SHP77 (cell line): ENCODE measurements at regions not wholly inside any gene's neighbourhood (a gene's known extent, or its start where the extent isn't known, plus 50 kb on each side); places are given as distances from the start of the nearest gene placed in this dataset.
A peak's percentile ranks its signal among the peaks of the same experiment; 100 is the strongest.

Experiments used
- DNase-seq, 2 experiments: peaks; one replicate each; lab custom pipeline; 2025; lab: John Stamatoyannopoulos, UW

- no peak for DNase-seq
Measured at GRCh38 chr5:34533582-34534522, 122.3 kb upstream of the RAI14 start.

GRCh38 chr5:34534523-34535103, 121.5 kb upstream of the RAI14 start:
- DNase-seq = no peak

- DNase-seq = no peak
Measured at GRCh38 chr5:34535433-34535832, 120.7 kb upstream of the RAI14 start.

- DNase-seq = no peak
Measured at GRCh38 chr5:34535944-34536623, 120.0 kb upstream of the RAI14 start.

GRCh38 chr5:34536699-34537098, 119.4 kb upstream of the RAI14 start:
- no peak for DNase-seq

GRCh38 chr5:34538026-34538672, 118.0 kb upstream of the RAI14 start:
- DNase-seq = peak in 1 of 2 experiments; percentile 9

- DNase-seq = no peak
Measured at GRCh38 chr5:34539183-34539582, 116.9 kb upstream of the RAI14 start.

GRCh38 chr5:34541067-34541466, 115.1 kb upstream of the RAI14 start:
- no peak for DNase-seq

- DNase-seq = no peak
Measured at GRCh38 chr5:34542818-34543217, 113.3 kb upstream of the RAI14 start.

- no peak for DNase-seq
Measured at GRCh38 chr5:34543687-34544086, 112.4 kb upstream of the RAI14 start.

- no peak for DNase-seq
Measured at GRCh38 chr5:34544403-34544802, 111.7 kb upstream of the RAI14 start.

- no peak for DNase-seq
Measured at GRCh38 chr5:34545164-34545563, 111.0 kb upstream of the RAI14 start.

- no peak for DNase-seq
Measured at GRCh38 chr5:34545626-34546025, 110.5 kb upstream of the RAI14 start.

- no peak for DNase-seq
Measured at GRCh38 chr5:34547300-34548085, 108.6 kb upstream of the RAI14 start.

GRCh38 chr5:34548086-34548403, 108.1 kb upstream of the RAI14 start:
- no peak for DNase-seq

- no peak for DNase-seq
Measured at GRCh38 chr5:34550247-34550646, 105.9 kb upstream of the RAI14 start.

GRCh38 chr5:34550964-34551363, 105.2 kb upstream of the RAI14 start:
- no peak for DNase-seq

GRCh38 chr5:34551911-34552433, 104.2 kb upstream of the RAI14 start:
- DNase-seq = no peak

- DNase-seq = no peak
Measured at GRCh38 chr5:34552686-34553085, 103.4 kb upstream of the RAI14 start.

GRCh38 chr5:34553581-34553980, 102.5 kb upstream of the RAI14 start:
- no peak for DNase-seq

- no peak for DNase-seq
Measured at GRCh38 chr5:34554641-34555040, 101.5 kb upstream of the RAI14 start.
